ENCODE measurements at regions not wholly inside any gene's neighbourhood (a gene's known extent, or its start where the extent isn't known, plus 50 kb on each side); places are given as distances from the start of the nearest gene placed in this dataset.

DNA sequence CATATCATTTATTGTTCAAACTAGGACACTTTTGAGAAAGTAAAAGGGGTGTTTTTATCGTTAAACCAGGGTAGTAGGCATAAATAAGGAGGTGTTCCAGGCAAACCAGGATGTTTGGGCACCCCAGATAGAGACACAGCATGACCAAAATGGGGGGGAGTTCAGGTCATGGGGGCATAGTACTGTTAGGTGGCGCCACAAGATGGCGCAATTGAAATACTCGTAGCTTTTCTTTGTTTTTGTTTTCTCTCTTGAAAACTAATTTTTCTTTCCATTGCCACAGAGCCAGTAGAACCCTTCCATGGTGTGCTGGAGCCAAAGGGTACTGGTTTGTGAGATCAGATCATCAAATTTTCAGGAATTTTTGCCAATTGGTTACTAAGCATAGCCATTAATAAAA is 283.4 kb downstream of the BCOR start:
- H3K4me3 ChIP-seq (ENCODE audit: low read depth, low read length): no peak overlapping the region
- DNase-seq (ENCODE audit: low read depth): no peak
- in situ Hi-C loops (cut with HindIII; ENCODE audit: low sequenced_read_pairs): no loop called here
- TF ChIP-seq, protein P1, sequence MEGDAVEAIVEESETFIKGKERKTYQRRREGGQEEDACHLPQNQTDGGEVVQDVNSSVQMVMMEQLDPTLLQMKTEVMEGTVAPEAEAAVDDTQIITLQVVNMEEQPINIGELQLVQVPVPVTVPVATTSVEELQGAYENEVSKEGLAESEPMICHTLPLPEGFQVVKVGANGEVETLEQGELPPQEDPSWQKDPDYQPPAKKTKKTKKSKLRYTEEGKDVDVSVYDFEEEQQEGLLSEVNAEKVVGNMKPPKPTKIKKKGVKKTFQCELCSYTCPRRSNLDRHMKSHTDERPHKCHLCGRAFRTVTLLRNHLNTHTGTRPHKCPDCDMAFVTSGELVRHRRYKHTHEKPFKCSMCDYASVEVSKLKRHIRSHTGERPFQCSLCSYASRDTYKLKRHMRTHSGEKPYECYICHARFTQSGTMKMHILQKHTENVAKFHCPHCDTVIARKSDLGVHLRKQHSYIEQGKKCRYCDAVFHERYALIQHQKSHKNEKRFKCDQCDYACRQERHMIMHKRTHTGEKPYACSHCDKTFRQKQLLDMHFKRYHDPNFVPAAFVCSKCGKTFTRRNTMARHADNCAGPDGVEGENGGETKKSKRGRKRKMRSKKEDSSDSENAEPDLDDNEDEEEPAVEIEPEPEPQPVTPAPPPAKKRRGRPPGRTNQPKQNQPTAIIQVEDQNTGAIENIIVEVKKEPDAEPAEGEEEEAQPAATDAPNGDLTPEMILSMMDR (IDR thresholded peaks at IDR 0.05; ENCODE audit: low read depth, low read length, missing control alignments): peak; percentile 42

DNA sequence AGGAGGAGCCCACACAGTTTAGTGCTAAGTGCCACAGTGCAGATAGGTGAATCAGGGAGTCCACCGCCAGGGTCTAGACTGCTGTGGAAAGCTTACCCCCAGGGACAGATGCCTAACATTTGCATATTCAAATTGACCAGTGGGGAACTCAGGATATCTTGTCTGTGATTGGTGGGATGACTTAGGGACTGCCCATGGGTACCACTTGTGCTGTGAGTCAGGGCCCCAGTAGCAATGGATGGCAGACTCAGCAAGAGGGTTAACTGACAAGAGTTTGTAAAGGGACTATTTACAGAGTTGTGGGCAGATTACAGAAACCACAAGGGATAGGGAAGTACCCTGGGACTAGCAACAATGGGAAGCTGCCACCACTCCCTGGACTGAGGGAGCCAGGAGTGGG is 282.1 kb downstream of the BCOR start:
- TF ChIP-seq, protein P1 (IDR thresholded peaks at IDR 0.05; ENCODE audit: low read depth, low read length, missing control alignments): no peak
- H3K4me3 ChIP-seq (ENCODE audit: low read depth, low read length): no peak overlapping the region
- in situ Hi-C loops (cut with HindIII; ENCODE audit: low sequenced_read_pairs): no loop called here
- DNase-seq (ENCODE audit: low read depth): no peak

DNA sequence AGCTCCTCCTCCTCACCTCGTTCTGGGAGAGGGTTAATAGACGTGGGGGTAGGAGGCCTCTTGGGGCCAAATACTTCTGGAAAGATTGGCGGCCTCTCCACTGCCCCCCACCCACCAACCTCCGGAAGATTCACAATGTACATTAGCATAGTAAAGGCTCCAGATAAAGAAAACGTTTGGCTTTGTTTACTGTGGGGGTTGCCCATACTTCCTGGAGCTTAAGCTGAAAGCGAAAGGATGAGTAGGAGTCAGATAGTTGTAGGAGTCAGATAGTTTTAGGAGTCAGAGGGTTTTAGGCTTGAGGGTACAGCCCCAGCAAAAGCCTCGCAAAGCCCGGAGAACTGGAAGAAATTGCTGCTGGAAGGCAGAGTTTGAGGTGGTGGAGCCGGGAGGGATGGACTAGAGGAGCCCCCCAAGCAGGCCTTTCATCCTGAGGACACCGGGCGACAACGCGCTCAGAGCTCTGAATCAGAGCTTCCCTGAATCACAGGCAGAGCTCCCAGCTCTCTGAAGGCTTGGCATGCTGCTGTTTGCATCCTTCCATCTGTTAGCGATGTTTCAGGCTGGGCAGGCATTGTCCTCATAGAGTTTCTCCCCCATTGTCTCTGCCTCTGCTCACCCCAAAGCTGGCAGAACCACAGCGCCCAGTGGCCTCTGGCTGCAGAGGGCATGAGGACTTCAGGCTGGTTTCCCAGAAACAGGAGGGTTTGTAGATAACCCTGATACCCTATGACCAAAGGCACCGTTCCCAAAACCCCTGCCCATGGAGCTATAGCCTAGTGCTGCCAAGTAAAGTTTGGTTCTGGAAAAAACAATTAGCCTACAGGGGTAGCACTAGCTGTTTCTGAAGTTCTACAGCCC is 280.7 kb downstream of the BCOR start:
- DNase-seq (ENCODE audit: low read depth): no peak
- TF ChIP-seq, protein P1 (IDR thresholded peaks at IDR 0.05; ENCODE audit: low read depth, low read length, missing control alignments): no peak
- in situ Hi-C loops (cut with HindIII; ENCODE audit: low sequenced_read_pairs): no loop called here
- H3K4me3 ChIP-seq (ENCODE audit: low read depth, low read length): no peak overlapping the region

DNA sequence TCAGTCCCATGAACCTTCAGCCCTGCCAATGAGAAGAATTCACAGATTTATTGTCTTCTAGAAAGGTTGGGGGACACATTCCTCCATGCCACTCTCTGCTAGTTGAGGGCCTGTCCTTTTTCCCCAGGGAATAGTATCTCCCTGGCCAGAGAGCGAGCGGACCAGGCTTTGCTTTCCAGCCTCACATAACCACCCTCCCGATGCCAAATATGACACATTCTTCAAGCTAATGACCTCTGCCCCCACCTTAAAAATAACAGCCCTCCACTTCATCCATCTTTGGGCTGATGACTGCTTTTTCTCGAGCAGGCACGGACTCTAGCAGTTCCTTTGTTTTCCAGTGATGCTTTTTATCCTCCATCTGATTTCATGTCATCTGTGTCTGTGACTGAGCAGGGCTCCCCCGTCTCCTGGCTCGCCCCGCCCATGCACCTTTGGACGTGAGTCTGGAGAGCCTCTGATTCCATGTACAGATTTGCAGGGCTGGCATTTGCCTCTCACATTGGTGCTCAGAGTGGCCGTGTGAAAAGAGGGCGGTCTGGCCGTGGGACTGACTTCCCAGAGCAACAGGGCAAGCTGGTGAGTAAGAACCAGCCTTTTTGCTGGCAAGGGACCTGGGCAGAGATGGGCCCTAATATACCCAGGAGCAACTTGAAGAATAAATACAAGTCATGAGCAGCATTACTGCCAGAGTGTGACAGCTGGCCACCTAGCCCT is 279.8 kb downstream of the BCOR start:
- in situ Hi-C loops (cut with HindIII; ENCODE audit: low sequenced_read_pairs): no loop called here
- no peak for DNase-seq (ENCODE audit: low read depth)
- TF ChIP-seq, protein P1 (IDR thresholded peaks at IDR 0.05; ENCODE audit: low read depth, low read length, missing control alignments): no peak
- H3K4me3 ChIP-seq (ENCODE audit: low read depth, low read length): no peak overlapping the region

DNA sequence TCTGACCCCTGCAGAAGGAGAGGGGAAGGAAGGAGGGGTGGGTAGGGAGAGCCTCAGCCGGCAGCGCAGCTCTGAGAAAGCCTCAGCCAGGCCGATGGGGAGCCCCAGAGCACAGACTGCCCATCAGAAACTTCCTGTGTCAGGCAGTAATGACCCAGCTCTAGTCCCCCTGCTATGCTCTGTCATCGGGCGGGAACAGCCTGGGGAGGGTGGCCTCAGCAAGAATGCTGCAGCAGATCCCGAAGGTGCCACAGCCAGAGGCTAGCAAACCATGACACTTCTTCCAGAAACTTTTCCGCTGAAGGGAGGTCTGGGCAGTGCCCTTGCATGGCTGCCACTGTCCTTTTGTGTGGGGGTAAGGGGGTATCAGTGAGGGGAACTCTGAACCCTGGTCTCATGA is 279.0 kb downstream of the BCOR start:
- no peak overlapping the region for H3K4me3 ChIP-seq (ENCODE audit: low read depth, low read length)
- no peak for DNase-seq (ENCODE audit: low read depth)
- in situ Hi-C loops (cut with HindIII; ENCODE audit: low sequenced_read_pairs): no loop called here
- TF ChIP-seq, protein P1 (IDR thresholded peaks at IDR 0.05; ENCODE audit: low read depth, low read length, missing control alignments): no peak

DNA sequence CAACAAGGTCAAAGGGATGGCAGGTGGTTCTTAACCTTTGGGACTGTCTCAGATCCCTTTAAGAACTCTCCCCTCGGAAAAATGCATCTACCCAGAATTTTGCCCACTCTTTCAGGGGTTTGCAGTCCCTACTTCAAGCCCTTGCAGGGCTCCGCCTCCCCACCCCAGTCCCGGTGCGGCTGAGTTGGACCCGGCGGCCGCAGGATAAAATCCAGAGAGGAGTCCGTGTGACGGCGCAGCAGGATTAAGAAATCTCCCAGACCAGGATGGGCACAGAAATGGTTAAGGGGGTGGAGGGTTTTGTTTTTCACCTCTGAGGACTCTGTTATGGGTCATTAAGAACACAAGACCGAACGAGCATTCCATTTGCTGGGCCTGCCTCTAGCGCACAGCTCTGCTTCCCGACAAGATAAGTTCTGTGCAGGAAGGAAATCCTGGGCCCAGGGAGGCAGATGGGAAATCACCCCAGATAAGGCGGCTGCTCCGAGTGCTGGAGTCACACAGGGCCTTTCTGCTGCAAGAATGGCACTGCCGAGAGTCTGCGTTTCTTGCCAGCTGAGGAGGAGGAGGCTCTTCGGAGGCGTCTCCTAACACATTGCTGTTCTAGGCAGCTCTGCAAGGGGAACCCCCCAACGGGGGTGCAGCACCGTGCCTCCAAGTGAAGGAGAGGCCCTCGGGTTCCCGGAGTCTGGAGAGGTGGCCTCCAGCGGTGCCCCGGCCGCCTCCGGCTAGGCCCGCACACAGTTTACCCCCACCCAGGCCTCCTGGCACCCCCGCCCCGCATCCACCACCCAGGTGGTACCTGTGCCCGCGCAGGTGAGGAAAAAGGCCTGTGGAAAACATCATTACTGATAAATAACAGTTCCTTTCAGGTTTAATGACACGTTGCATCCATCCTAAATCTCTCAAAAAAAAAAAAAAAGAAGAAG is 277.6 kb downstream of the BCOR start:
- peak overlapping the region; percentile 31 for H3K4me3 ChIP-seq (ENCODE audit: low read depth, low read length)
- TF ChIP-seq, protein P1 (IDR thresholded peaks at IDR 0.05; ENCODE audit: low read depth, low read length, missing control alignments): no peak
- no peak for DNase-seq (ENCODE audit: low read depth)
- in situ Hi-C loops (cut with HindIII; ENCODE audit: low sequenced_read_pairs): no loop called here
